ENCODE measurements at regions not wholly inside any gene's neighbourhood (a gene's known extent, or its start where the extent isn't known, plus 50 kb on each side); places are given as distances from the start of the nearest gene placed in this dataset.

DNA sequence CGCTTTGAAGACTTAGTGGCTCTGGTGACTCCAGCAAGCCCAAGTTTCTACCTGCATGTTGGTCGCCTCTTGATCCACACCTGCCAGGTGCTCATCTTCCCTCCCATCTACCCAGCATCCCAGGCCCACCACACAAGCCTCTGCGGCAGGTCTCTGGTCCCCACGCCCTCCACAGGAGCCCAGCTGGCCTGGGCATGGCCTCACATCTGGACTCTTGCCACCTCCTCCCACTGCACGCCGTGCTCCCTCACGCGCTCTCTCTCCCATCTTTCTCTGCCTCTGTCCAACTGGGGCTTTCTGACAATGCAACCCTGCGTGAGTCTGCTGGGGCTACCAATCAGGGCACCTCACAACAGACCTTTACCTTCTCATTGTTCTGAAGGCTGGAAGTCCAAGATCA, 50.2 kb upstream of the FGFR2 start:
- no peaks in the 10 kb centered on the region for H3K9me3 ChIP-seq (ENCODE audit: low read length)
- no peaks in the 10 kb centered on the region for H3K9me2 ChIP-seq (ENCODE audit: low read depth, low read length)
- no peaks in the 10 kb centered on the region for H3K27me3 ChIP-seq (ENCODE audit: insufficient read depth, low read length)
- H3K36me3 ChIP-seq (ENCODE audit: insufficient read depth, low read length), result no peaks in the 10 kb centered on the region
- no peaks in the 10 kb centered on the region for H3K79me2 ChIP-seq (ENCODE audit: insufficient read depth, low read length)
- no peak overlapping the region for H3K27ac ChIP-seq (ENCODE audit: low read depth, low read length, poor library complexity, severe bottlenecking)
- no peak overlapping the region for H3K4me2 ChIP-seq (ENCODE audit: low read length)
- TF ChIP-seq, protein P1, sequence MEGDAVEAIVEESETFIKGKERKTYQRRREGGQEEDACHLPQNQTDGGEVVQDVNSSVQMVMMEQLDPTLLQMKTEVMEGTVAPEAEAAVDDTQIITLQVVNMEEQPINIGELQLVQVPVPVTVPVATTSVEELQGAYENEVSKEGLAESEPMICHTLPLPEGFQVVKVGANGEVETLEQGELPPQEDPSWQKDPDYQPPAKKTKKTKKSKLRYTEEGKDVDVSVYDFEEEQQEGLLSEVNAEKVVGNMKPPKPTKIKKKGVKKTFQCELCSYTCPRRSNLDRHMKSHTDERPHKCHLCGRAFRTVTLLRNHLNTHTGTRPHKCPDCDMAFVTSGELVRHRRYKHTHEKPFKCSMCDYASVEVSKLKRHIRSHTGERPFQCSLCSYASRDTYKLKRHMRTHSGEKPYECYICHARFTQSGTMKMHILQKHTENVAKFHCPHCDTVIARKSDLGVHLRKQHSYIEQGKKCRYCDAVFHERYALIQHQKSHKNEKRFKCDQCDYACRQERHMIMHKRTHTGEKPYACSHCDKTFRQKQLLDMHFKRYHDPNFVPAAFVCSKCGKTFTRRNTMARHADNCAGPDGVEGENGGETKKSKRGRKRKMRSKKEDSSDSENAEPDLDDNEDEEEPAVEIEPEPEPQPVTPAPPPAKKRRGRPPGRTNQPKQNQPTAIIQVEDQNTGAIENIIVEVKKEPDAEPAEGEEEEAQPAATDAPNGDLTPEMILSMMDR (IDR thresholded peaks at IDR 0.05; ENCODE audit: low read length), result no peak
- no peak for TF ChIP-seq EZH2 (IDR thresholded peaks at IDR 0.05; ENCODE audit: borderline replicate concordance, low read length)
- no peaks in the 10 kb centered on the region for H4K20me1 ChIP-seq (ENCODE audit: insufficient read depth, low read length)
- no peaks in the 10 kb centered on the region for H3F3A ChIP-seq (ENCODE audit: insufficient read depth, low read length)
- no peak overlapping the region for H3K9ac ChIP-seq (ENCODE audit: low read length)
- no peak overlapping the region for H2AFZ ChIP-seq (ENCODE audit: low read length)
- no peaks in the 10 kb centered on the region for H3K4me1 ChIP-seq (ENCODE audit: insufficient read depth, low read length, severe bottlenecking)
- H3K4me3 ChIP-seq (ENCODE audit: low read depth, low read length, poor library complexity, severe bottlenecking), result no peak overlapping the region

DNA sequence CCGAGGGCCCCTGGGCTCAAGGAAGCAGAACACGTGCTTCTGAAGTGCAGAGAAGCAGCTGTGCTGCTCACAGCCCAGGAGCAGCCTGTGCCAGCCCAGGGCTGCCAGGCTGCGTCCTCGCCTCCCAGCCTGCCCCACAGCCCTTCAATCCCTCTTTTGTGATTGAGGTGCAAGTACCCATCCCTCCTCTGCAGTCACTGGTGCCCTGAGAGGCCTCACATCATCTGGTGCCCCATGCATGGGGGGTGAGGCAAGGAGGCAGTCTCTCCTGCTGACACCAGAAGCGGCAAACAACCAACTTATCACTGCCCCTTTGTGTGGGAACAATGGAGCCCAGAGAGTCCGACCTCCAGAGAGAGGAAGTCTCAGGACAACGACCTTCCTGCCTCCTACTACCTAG, 49.8 kb upstream of the FGFR2 start:
- H3K4me3 ChIP-seq (ENCODE audit: low read depth, low read length, poor library complexity, severe bottlenecking), result no peak overlapping the region
- no peak overlapping the region for H3K9ac ChIP-seq (ENCODE audit: low read length)
- no peaks in the 10 kb centered on the region for H4K20me1 ChIP-seq (ENCODE audit: insufficient read depth, low read length)
- H3F3A ChIP-seq (ENCODE audit: insufficient read depth, low read length), result no peaks in the 10 kb centered on the region
- H3K79me2 ChIP-seq (ENCODE audit: insufficient read depth, low read length), result no peaks in the 10 kb centered on the region
- no peaks in the 10 kb centered on the region for H3K9me2 ChIP-seq (ENCODE audit: low read depth, low read length)
- no peaks in the 10 kb centered on the region for H3K36me3 ChIP-seq (ENCODE audit: insufficient read depth, low read length)
- H3K27ac ChIP-seq (ENCODE audit: low read depth, low read length, poor library complexity, severe bottlenecking), result no peak overlapping the region
- H3K27me3 ChIP-seq (ENCODE audit: insufficient read depth, low read length), result no peaks in the 10 kb centered on the region
- TF ChIP-seq EZH2 (IDR thresholded peaks at IDR 0.05; ENCODE audit: borderline replicate concordance, low read length), result no peak
- TF ChIP-seq, protein P1 (IDR thresholded peaks at IDR 0.05; ENCODE audit: low read length), result no peak
- no peaks in the 10 kb centered on the region for H3K9me3 ChIP-seq (ENCODE audit: low read length)
- H3K4me1 ChIP-seq (ENCODE audit: insufficient read depth, low read length, severe bottlenecking), result no peaks in the 10 kb centered on the region
- H2AFZ ChIP-seq (ENCODE audit: low read length), result no peak overlapping the region
- H3K4me2 ChIP-seq (ENCODE audit: low read length), result no peak overlapping the region

Data from OCI-LY1 (cell line).